Small intestine (tissue), 7 donors: ENCODE measurements at regions not wholly inside any gene's neighbourhood (a gene's known extent, or its start where the extent isn't known, plus 50 kb on each side); places are given as distances from the start of the nearest gene placed in this dataset.
"Not testable (repeated sequence)": the region's sequence is repeated elsewhere in the genome, so short reads cannot be mapped to it uniquely, and the experiment has no call there.

Source experiments
- DNase-seq, 2 donors: peaks; one replicate each; pipeline versions ENCODE4 v3.0.0 to v3.0.0-alpha.2; 2013
- FAIRE-seq: peaks from 2 replicates; lab custom pipeline; 2012; peaks lifted over from hg19 to GRCh38; lab: Jason Lieb, UNC
- H3K27ac ChIP-seq, 3 donors: one replicate each; pipeline ENCODE4 v1.5.1; 2013; ENCODE audit warnings: low read length in 2 of 3, mild to moderate bottlenecking in 2 of 3, control low read depth in 1 of 3, inconsistent platforms in 1 of 3, low read depth in 1 of 3, moderate library complexity in 1 of 3
- H3K27me3 ChIP-seq, 3 donors: one replicate each; pipeline ENCODE4 v1.6.1; 2013; ENCODE audit warnings: low read length in 3 of 3, inconsistent platforms in 1 of 3; ENCODE audit not compliant: control insufficient read depth in 3 of 3, insufficient read depth in 3 of 3
- H3K36me3 ChIP-seq, 3 donors: one replicate each; pipeline ENCODE4 v1.6.1; 2013; ENCODE audit warnings: low read length in 3 of 3, inconsistent platforms in 1 of 3, low read depth in 1 of 3, mild to moderate bottlenecking in 1 of 3, moderate library complexity in 1 of 3; ENCODE audit not compliant: control insufficient read depth in 3 of 3, insufficient read depth in 2 of 3
- H3K4me1 ChIP-seq, 3 donors: one replicate each; pipeline ENCODE4 v1.6.1; 2013; ENCODE audit warnings: low read length in 2 of 3, inconsistent platforms in 1 of 3, low read depth in 1 of 3, mild to moderate bottlenecking in 1 of 3, moderate library complexity in 1 of 3; ENCODE audit not compliant: control insufficient read depth in 3 of 3, insufficient read depth in 2 of 3
- H3K4me3 ChIP-seq, 3 donors: one replicate each; pipeline ENCODE4 v1.5.1; 2013; ENCODE audit warnings: low read length in 3 of 3, control low read depth in 1 of 3, inconsistent platforms in 1 of 3, low read depth in 1 of 3, mild to moderate bottlenecking in 1 of 3, moderate library complexity in 1 of 3
- H3K9me3 ChIP-seq, 2 donors: one replicate each; pipeline ENCODE4 v1.6.1; 2013; ENCODE audit warnings: low read depth in 1 of 2, low read length in 1 of 2; ENCODE audit not compliant: control insufficient read depth in 2 of 2, insufficient read depth in 1 of 2
- WGBS, 3 donors: extraction: QIAGEN DNeasy Blood & Tissue Kit; methylation state at CpG; one replicate each; pipeline ENCODE4 v1.1.7; 2013; 5-methylcytosine and 5-hydroxymethylcytosine counted together
- donor health status: healthy with polysubstance abuse.
- donor health status: control.
- donor health status: control.
- donor health status: Bipolar disorder and iron deficiency.
- donor health status: healthy.

DNA sequence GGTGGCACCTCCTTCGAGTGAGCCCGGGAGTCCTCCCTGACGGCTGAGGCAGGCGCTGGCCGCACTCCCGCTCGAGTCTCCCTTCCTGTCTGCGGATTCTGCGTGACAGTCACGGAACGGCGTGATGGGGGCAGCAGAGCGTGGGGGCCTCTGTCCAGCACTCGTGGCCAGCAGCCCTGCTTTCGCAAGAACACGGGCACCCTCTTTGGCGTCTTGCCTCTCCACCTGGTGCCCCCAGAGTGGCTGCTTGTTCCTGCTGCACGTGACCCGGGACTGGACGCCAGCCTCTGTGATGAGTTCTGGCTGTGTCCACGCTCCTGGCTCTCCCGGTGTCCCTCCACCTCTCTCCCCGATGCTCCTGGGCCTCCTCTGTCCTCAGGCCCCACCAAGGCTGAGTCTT is 136.9 kb downstream of the TMEM121 start:
- H3K9me3 ChIP-seq, H3K4me1 ChIP-seq, H3K27ac ChIP-seq, DNase-seq, H3K27me3 ChIP-seq, FAIRE-seq, H3K36me3 ChIP-seq, H3K4me3 ChIP-seq: not testable (repeated sequence)
- 73 to 87% (median 83%) methylated on average over 11 to 19 of the region's 23 CpGs for WGBS, 3 donors

DNA sequence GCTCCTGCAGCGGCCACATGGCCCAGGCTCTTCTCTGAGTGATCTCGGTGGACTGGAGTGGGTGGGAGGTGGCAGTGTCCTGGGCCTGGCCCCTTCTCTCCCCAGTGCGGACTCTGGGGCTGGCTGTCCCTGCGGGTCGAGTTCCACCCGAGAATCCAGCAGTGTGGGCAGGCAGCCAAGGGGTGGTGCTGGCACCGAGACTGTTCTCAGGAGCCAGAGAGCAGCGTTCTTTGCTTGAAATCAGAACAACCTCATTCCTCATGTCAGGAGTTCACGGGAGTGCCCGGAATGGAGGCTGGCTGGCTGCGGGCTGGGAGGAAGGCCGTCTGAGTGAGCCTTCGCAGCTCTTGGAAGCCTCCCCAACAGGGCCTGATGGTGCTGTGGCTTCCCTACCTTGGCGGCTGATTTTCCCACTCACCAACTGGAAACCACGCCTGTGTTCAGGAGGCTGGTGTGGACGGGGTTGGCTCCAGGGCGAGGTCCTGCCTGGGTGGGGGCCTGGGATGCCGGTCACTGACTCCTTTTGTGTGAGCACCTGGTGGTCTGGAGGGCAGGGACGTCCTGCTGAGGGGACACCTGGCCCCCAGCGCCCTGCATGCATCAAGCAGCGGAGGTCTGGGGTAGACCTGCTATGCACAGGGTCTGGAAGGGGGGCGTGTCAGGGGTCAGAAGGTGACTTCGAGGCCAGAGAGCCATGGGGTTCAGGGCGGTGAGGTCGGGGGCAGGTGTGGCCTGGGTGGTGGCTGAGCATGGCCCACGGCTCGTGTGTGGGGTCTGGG is 137.6 kb downstream of the TMEM121 start:
- H3K27me3 ChIP-seq, H3K4me3 ChIP-seq, DNase-seq, FAIRE-seq, H3K9me3 ChIP-seq, H3K36me3 ChIP-seq, H3K27ac ChIP-seq, H3K4me1 ChIP-seq: not testable (repeated sequence)
- 38 to 71% (median 43%) methylated on average over 16 to 25 of the region's 27 CpGs for WGBS, 3 donors

DNA sequence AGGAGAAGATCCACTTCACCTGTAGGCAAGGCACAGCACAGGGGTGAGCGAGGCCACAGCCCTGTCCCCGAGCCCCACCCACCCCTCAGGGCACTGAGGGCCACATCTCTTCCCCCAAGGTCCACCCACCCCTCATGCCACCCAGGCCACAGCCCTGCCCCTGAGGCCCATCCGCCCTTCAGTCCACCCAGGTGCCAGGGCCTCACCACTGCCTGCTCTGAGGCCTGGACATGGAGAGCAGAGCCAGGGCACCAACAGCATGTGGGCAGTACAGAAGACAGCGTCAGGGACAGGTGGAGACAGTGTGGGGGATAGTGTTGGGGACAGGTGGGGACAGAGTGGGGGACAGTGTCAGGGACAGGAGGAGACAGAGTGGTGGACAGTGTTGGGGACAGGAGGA is 138.3 kb downstream of the TMEM121 start:
- Histone ChIP-seq H3K4me3 (no peak overlapping the region), H3K9me3 (peaks cover 0 to 5% of the 10 kb centered on the region in 2 donors), H3K27ac (no peak overlapping the region), H3K27me3 (no peaks in the 10 kb centered on the region), H3K36me3 (no peaks in the 10 kb centered on the region), H3K4me1 (no peaks in the 10 kb centered on the region)
- DNase-seq (no peak), FAIRE-seq (no peak)
- 50 to 71% (median 59%) methylated on average over 3 to 4 of the region's 4 CpGs for WGBS, 3 donors

DNA sequence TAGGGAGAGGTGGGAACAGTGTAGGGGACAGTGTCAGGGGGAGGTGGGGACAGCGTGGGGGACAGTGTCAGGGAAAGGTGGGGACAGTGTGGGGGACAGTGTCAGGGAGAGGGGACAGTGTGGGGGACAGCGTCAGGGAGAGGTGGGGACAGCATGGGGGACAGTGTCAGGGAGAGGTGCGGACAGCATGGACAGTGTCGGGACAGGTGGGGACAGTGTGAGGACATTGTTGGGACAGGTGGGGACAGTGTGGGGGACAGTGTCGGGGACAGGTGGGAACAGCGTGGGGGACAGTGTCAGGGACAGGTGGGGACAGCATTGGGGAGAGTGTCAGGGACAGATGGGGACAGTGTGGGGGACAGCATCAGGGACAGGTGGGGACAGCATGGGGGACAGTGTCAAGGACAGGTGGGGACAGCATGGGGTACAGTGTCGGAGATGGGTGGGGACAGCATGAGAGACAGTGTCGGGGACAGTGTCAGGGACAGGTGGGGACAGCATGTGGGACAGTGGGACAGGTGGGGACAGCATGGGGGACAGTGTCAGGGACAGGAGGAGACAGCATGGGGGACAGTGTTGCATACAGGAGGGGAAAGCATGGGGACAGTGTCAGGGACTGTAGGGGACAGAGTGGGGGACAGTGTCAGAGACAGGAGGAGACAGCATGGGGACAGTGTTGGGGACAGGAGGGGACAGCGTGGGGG is 139.0 kb downstream of the TMEM121 start:
- no peaks in the 10 kb centered on the region for H3K27me3 ChIP-seq
- WGBS, 3 donors = 65 to 75% (median 67%) methylated on average over 9 of the region's 9 CpGs
- H3K4me3 ChIP-seq = no peak overlapping the region
- no peak overlapping the region for H3K27ac ChIP-seq
- no peak for FAIRE-seq
- H3K36me3 ChIP-seq = no peaks in the 10 kb centered on the region
- no peaks in the 10 kb centered on the region for H3K4me1 ChIP-seq
- peaks cover 0 to 5% of the 10 kb centered on the region in 2 donors for H3K9me3 ChIP-seq
- DNase-seq = no peak

DNA sequence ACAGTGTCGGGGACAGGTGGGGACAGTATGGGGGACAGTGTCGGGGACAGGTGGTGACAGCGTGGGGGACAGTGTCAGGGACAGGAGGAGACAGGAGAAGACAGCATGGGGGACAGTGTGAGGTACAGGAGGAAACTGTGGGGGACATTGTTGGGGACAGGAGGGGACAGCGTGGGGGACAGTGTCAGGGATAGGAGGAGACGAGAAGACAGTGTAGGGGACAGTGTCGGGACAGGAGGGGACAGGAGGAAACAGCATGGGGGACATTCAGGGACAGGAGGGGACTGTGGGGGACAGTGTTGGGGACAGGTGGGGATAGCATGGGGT is 139.5 kb downstream of the TMEM121 start:
- Histone ChIP-seq H3K9me3 (peaks cover 0 to 5% of the 10 kb centered on the region in 2 donors), H3K27me3 (no peaks in the 10 kb centered on the region), H3K27ac (no peak overlapping the region), H3K4me3 (no peak overlapping the region), H3K4me1 (no peaks in the 10 kb centered on the region), H3K36me3 (no peaks in the 10 kb centered on the region)
- no peak for FAIRE-seq
- 63 to 85% (median 69%) methylated on average over 5 to 6 of the region's 6 CpGs for WGBS, 3 donors
- DNase-seq = no peak

DNA sequence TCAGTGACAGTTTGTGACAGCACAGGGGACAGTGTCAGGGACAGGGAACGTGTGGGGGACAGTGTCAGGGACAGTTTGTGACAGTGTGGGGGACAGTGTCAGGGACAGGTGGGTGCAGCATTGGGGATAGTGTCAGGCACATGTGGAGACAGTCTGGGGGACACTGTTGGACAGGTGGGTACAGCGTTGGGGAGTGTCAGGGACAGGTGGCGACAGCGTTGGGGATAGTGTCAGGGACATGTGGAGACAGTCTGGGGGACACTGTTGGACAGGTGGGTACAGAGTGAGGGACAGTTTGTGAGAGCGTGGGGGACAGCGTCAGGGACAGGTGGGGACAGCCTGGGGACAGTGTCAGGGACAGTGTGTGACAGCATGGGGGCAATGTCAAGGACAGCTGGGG is 140.0 kb downstream of the TMEM121 start:
- FAIRE-seq = no peak
- H3K9me3 ChIP-seq = peaks cover 0 to 5% of the 10 kb centered on the region in 2 donors
- no peaks in the 10 kb centered on the region for H3K27me3 ChIP-seq
- H3K4me1 ChIP-seq = no peaks in the 10 kb centered on the region
- H3K27ac ChIP-seq = no peak overlapping the region
- DNase-seq = no peak
- 70 to 82% (median 77%) methylated on average over 6 of the region's 6 CpGs for whole genome bisulfite sequencing, 3 donors
- no peak overlapping the region for H3K4me3 ChIP-seq
- H3K36me3 ChIP-seq = no peaks in the 10 kb centered on the region

DNA sequence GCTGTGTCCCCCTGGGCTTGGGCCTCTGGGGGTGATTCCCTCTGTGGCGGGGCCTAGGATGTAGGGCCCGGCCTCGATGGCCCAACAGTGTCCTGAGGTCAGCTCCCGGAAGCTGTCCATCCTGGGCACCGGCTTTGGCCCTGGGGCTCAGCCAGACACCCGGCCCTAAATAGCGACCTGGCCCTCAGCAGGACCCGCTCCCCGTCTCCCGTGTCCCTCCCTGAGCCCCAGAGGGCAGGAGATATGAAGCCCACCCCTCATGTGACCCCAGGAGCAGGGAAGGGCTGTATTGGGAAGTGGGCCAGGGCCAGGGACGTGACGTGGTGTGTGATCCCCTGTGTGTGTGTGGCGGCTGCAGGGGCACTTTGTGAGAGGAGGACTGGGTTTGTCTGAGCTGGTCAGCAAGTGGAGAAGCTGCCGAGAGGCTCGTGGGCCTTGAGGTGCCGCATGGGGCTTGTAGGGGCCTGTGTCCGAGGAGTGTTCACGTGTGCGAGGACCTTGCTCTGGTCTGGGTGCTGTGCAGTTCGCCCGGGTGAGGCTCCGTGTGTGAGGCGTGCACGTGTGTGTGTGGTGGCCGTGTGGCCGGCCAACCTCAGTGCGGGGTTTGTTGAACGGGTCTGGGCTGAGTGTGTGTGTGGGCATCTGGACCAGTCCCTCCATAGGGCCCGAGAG is 140.7 kb downstream of the TMEM121 start:
- DNase-seq, H3K36me3 ChIP-seq, H3K9me3 ChIP-seq, H3K4me1 ChIP-seq, H3K27me3 ChIP-seq, H3K27ac ChIP-seq, FAIRE-seq, H3K4me3 ChIP-seq: not testable (repeated sequence)
- WGBS, 3 donors = 73 to 89% (median 76%) methylated on average over 24 to 29 of the region's 29 CpGs

DNA sequence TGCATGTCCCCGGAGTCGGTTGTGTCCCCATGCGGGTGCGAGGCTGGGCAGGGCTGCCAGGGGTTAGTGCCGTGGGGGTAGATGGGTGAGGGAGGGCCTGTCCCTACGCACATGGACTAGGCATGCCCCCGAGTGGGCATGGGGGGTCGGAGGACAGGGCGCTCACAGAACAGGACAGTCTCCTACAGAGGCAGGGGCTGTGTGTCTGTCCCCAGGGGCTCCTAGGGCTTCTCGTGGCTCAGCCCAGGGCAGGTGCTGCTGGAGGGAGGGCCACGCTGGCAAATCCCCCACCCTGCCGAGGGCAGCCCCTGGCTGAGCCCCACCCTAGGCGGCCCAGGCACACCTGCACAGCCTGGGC is 141.3 kb downstream of the TMEM121 start:
- WGBS, 3 donors = 60 to 82% (median 61%) methylated on average over 4 to 11 of the region's 13 CpGs
- H3K27ac ChIP-seq, DNase-seq, H3K9me3 ChIP-seq, FAIRE-seq, H3K27me3 ChIP-seq, H3K36me3 ChIP-seq, H3K4me1 ChIP-seq, H3K4me3 ChIP-seq: not testable (repeated sequence)
